ENCODE measurements at regions not wholly inside any gene's neighbourhood (a gene's known extent, or its start where the extent isn't known, plus 50 kb on each side); places are given as distances from the start of the nearest gene placed in this dataset.

- Histone ChIP-seq H3K9ac (ENCODE audit: low read length) (no peak overlapping the region), H3K79me2 (ENCODE audit: insufficient read depth, low read length) (no peaks in the 10 kb centered on the region), H4K20me1 (ENCODE audit: insufficient read depth) (no peaks in the 10 kb centered on the region), H3K4me3 (replicated peaks in 1 of 2; ENCODE audit: low read depth in 1 of 2, low read length in 2 of 2) (no peak overlapping the region), H3K27me3 (ENCODE audit: insufficient read depth, low read length) (no peaks in the 10 kb centered on the region), H3K4me1 (ENCODE audit: control insufficient read depth in 1 of 2, insufficient read depth in 2 of 2, low read length in 2 of 2) (no peaks in the 10 kb centered on the region), H3K9me2 (ENCODE audit: insufficient read depth) (no peaks in the 10 kb centered on the region), H2AFZ (ENCODE audit: low read depth, low read length, poor library complexity, severe bottlenecking) (no peak overlapping the region), H3K4me2 (ENCODE audit: low read length) (no peak overlapping the region), H3K9me3 (ENCODE audit: control insufficient read depth in 1 of 2, insufficient read depth in 1 of 2, low read depth in 1 of 2, low read length in 2 of 2) (peaks cover 16 to 18% of the 10 kb centered on the region in 2 experiments; a peak in 2 of 4 replicates), H3K27ac (ENCODE audit: low read depth, low read length) (no peak overlapping the region), H3K36me3 (ENCODE audit: control insufficient read depth in 1 of 2, insufficient read depth in 2 of 2, low read length in 2 of 2) (no peaks in the 10 kb centered on the region)
- no peak for ATAC-seq
- DNase-seq (ENCODE audit: low read depth, low spot score): no peak
- intact Hi-C loops (cut with micrococcal nuclease): no loop called here
- BruUV-seq (replicated peaks): no TSS peak
- ChIA-PET RAD21 (ENCODE audit: low non-redundant PET in 1 of 2, low total read pairs in 2 of 2, uncharacterized antibody in 2 of 2, unreplicated experiment in 2 of 2) (no interaction called here), POLR2A (no interaction called here), CTCF (no interaction called here)
- TF ChIP-seq YY1 (IDR thresholded peaks at IDR 0.05; ENCODE audit: extremely low read depth, insufficient replicate concordance, low read depth, low read length) (no peak), ZNF274 (IDR thresholded peaks at IDR 0.05; ENCODE audit: low read depth, low read length) (no peak), SIN3A (IDR thresholded peaks at IDR 0.05; ENCODE audit: low read depth) (no peak), EGR1 (IDR thresholded peaks at IDR 0.05; ENCODE audit: low read depth) (no peak), JUND (IDR thresholded peaks at IDR 0.05) (no peak), SP1 (IDR thresholded peaks at IDR 0.05; ENCODE audit: low read depth) (no peak)
Measured at GRCh38 chr2:22136446-22136845, 1012.7 kb downstream of the TDRD15 start.

- Histone ChIP-seq H3K27ac (ENCODE audit: low read depth, low read length) (no peak overlapping the region), H3K9me3 (ENCODE audit: control insufficient read depth in 1 of 2, insufficient read depth in 1 of 2, low read depth in 1 of 2, low read length in 2 of 2) (peaks cover 10 to 21% of the 10 kb centered on the region in 2 experiments; a peak in 2 of 4 replicates), H3K4me2 (ENCODE audit: low read length) (no peak overlapping the region), H4K20me1 (ENCODE audit: insufficient read depth) (no peaks in the 10 kb centered on the region), H3K4me1 (ENCODE audit: control insufficient read depth in 1 of 2, insufficient read depth in 2 of 2, low read length in 2 of 2) (no peaks in the 10 kb centered on the region), H3K36me3 (ENCODE audit: control insufficient read depth in 1 of 2, insufficient read depth in 2 of 2, low read length in 2 of 2) (no peaks in the 10 kb centered on the region), H3K4me3 (replicated peaks in 1 of 2; ENCODE audit: low read depth in 1 of 2, low read length in 2 of 2) (no peak overlapping the region), H3K27me3 (ENCODE audit: insufficient read depth, low read length) (no peaks in the 10 kb centered on the region), H3K79me2 (ENCODE audit: insufficient read depth, low read length) (no peaks in the 10 kb centered on the region), H3K9ac (ENCODE audit: low read length) (no peak overlapping the region), H3K9me2 (ENCODE audit: insufficient read depth) (no peaks in the 10 kb centered on the region), H2AFZ (ENCODE audit: low read depth, low read length, poor library complexity, severe bottlenecking) (no peak overlapping the region)
- BruUV-seq (replicated peaks): no TSS peak
- intact Hi-C loops (cut with micrococcal nuclease): no loop called here
- POLR2A ChIA-PET: no interaction called here
- CTCF ChIA-PET: no interaction called here
- no peak for ATAC-seq
- RAD21 ChIA-PET (ENCODE audit: low non-redundant PET in 1 of 2, low total read pairs in 2 of 2, uncharacterized antibody in 2 of 2, unreplicated experiment in 2 of 2): no interaction called here
- DNase-seq (ENCODE audit: low read depth, low spot score): no peak
- TF ChIP-seq CEBPB (IDR thresholded peaks at IDR 0.05; ENCODE audit: low read depth) (no peak), RAD21 (IDR thresholded peaks at IDR 0.05; ENCODE audit: low read depth) (no peak), REST (IDR thresholded peaks at IDR 0.05; ENCODE audit: low read depth) (no peak), EGR1 (IDR thresholded peaks at IDR 0.05; ENCODE audit: low read depth) (no peak), EZH2phosphoT487 (IDR thresholded peaks at IDR 0.05; ENCODE audit: borderline replicate concordance) (no peak), FOSL1 (IDR thresholded peaks at IDR 0.05; ENCODE audit: low read depth) (no peak), YY1 (IDR thresholded peaks at IDR 0.05; ENCODE audit: extremely low read depth, insufficient replicate concordance, low read depth, low read length) (no peak)
Measured at GRCh38 chr2:22143840-22144239, 1020.1 kb downstream of the TDRD15 start.
